Endometrium (tissue), 2 donors: ENCODE measurements at regions not wholly inside any gene's neighbourhood (a gene's known extent, or its start where the extent isn't known, plus 50 kb on each side); places are given as distances from the start of the nearest gene placed in this dataset.
"Not testable (repeated sequence)": the region's sequence is repeated elsewhere in the genome, so short reads cannot be mapped to it uniquely, and the experiment has no call there.

Source experiments
- FAIRE-seq: peaks from 2 replicates; lab custom pipeline; 2012; peaks lifted over from hg19 to GRCh38; lab: Jason Lieb, UNC
- donor health status: control.
- donor health status: control.

GRCh38 chr2:16816522-16816921, 150.9 kb upstream of the CYRIA start:
- no peak for FAIRE-seq

GRCh38 chr2:16816016-16816415, 150.4 kb upstream of the CYRIA start:
- FAIRE-seq = no peak

GRCh38 chr2:16813593-16813992, 148.0 kb upstream of the CYRIA start:
- no peak for FAIRE-seq

- no peak for FAIRE-seq
These were observed 132.8 kb upstream of the CYRIA start for GRCh38 chr2:16798472-16798871.

GRCh38 chr2:16791496-16791895, 125.9 kb upstream of the CYRIA start:
- no peak for FAIRE-seq

- no peak for FAIRE-seq
These were observed 119.5 kb upstream of the CYRIA start for GRCh38 chr2:16785149-16785548.

GRCh38 chr2:16784652-16785051, 119.0 kb upstream of the CYRIA start:
- FAIRE-seq = no peak

- no peak for FAIRE-seq
These were observed 111.7 kb upstream of the CYRIA start for GRCh38 chr2:16777123-16777870.

- no peak for FAIRE-seq
These were observed 110.2 kb upstream of the CYRIA start for GRCh38 chr2:16775899-16776231.

- no peak for FAIRE-seq
These were observed 109.6 kb upstream of the CYRIA start for GRCh38 chr2:16774980-16775898.

- no peak for FAIRE-seq
These were observed 108.5 kb upstream of the CYRIA start for GRCh38 chr2:16774091-16774490.

- FAIRE-seq = peak; percentile 87
These were observed 107.6 kb upstream of the CYRIA start for GRCh38 chr2:16773080-16773713.

- no peak for FAIRE-seq
These were observed 102.3 kb upstream of the CYRIA start for GRCh38 chr2:16767789-16768476.

- FAIRE-seq = no peak
These were observed 99.7 kb upstream of the CYRIA start for GRCh38 chr2:16765356-16765755.

- no peak for FAIRE-seq
These were observed 98.9 kb upstream of the CYRIA start for GRCh38 chr2:16764487-16764886.

- FAIRE-seq = no peak
These were observed 97.9 kb upstream of the CYRIA start for GRCh38 chr2:16763493-16763899.

- no peak for FAIRE-seq
These were observed 97.4 kb upstream of the CYRIA start for GRCh38 chr2:16763056-16763455.

- no peak for FAIRE-seq
These were observed 94.8 kb upstream of the CYRIA start for GRCh38 chr2:16760426-16760825.

- peak; percentile 59 for FAIRE-seq
These were observed 91.4 kb upstream of the CYRIA start for GRCh38 chr2:16756831-16757644.

GRCh38 chr2:16755442-16755841, 89.8 kb upstream of the CYRIA start:
- no peak for FAIRE-seq

GRCh38 chr2:16753025-16753424, 87.4 kb upstream of the CYRIA start:
- not testable (repeated sequence) for FAIRE-seq

- FAIRE-seq = not testable (repeated sequence)
These were observed 85.2 kb upstream of the CYRIA start for GRCh38 chr2:16750925-16751214.
